ENCODE measurements at regions not wholly inside any gene's neighbourhood (a gene's known extent, or its start where the extent isn't known, plus 50 kb on each side); places are given as distances from the start of the nearest gene placed in this dataset.
"Not testable (repeated sequence)": the region's sequence is repeated elsewhere in the genome, so short reads cannot be mapped to it uniquely, and the experiment has no call there.

DNA sequence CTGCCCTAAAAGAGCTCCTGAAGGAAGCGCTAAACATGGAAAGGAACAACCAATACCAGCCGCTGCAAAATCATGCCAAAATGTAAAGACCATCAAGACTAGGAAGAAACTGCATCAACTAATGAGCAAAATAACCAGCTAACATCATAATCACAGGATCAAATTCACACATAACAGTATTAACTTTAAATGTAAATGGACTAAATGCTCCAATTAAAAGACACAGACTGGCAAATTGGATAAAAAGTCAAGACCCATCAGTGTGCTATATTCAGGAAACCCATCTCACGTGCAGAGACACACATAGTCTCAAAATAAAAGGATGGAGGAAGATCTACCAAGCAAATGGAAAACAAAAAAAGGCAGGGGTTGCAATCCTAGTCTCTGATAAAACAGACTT, 88.8 kb upstream of the CAV2 start:
- TF ChIP-seq, protein P1, sequence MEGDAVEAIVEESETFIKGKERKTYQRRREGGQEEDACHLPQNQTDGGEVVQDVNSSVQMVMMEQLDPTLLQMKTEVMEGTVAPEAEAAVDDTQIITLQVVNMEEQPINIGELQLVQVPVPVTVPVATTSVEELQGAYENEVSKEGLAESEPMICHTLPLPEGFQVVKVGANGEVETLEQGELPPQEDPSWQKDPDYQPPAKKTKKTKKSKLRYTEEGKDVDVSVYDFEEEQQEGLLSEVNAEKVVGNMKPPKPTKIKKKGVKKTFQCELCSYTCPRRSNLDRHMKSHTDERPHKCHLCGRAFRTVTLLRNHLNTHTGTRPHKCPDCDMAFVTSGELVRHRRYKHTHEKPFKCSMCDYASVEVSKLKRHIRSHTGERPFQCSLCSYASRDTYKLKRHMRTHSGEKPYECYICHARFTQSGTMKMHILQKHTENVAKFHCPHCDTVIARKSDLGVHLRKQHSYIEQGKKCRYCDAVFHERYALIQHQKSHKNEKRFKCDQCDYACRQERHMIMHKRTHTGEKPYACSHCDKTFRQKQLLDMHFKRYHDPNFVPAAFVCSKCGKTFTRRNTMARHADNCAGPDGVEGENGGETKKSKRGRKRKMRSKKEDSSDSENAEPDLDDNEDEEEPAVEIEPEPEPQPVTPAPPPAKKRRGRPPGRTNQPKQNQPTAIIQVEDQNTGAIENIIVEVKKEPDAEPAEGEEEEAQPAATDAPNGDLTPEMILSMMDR (IDR thresholded peaks at IDR 0.05; ENCODE audit: low read depth, low read length, missing input control): not testable (repeated sequence)
- TF ChIP-seq JUND (IDR thresholded peaks at IDR 0.05): not testable (repeated sequence)
- TF ChIP-seq, protein P2, sequence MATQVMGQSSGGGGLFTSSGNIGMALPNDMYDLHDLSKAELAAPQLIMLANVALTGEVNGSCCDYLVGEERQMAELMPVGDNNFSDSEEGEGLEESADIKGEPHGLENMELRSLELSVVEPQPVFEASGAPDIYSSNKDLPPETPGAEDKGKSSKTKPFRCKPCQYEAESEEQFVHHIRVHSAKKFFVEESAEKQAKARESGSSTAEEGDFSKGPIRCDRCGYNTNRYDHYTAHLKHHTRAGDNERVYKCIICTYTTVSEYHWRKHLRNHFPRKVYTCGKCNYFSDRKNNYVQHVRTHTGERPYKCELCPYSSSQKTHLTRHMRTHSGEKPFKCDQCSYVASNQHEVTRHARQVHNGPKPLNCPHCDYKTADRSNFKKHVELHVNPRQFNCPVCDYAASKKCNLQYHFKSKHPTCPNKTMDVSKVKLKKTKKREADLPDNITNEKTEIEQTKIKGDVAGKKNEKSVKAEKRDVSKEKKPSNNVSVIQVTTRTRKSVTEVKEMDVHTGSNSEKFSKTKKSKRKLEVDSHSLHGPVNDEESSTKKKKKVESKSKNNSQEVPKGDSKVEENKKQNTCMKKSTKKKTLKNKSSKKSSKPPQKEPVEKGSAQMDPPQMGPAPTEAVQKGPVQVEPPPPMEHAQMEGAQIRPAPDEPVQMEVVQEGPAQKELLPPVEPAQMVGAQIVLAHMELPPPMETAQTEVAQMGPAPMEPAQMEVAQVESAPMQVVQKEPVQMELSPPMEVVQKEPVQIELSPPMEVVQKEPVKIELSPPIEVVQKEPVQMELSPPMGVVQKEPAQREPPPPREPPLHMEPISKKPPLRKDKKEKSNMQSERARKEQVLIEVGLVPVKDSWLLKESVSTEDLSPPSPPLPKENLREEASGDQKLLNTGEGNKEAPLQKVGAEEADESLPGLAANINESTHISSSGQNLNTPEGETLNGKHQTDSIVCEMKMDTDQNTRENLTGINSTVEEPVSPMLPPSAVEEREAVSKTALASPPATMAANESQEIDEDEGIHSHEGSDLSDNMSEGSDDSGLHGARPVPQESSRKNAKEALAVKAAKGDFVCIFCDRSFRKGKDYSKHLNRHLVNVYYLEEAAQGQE (IDR thresholded peaks at IDR 0.05): not testable (repeated sequence)
- TF ChIP-seq, protein P3, sequence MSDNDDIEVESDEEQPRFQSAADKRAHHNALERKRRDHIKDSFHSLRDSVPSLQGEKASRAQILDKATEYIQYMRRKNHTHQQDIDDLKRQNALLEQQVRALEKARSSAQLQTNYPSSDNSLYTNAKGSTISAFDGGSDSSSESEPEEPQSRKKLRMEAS (IDR thresholded peaks at IDR 0.05): not testable (repeated sequence)
